ENCODE measurements at regions not wholly inside any gene's neighbourhood (a gene's known extent, or its start where the extent isn't known, plus 50 kb on each side); places are given as distances from the start of the nearest gene placed in this dataset.
"Not testable (repeated sequence)": the region's sequence is repeated elsewhere in the genome, so short reads cannot be mapped to it uniquely, and the experiment has no call there.

DNA sequence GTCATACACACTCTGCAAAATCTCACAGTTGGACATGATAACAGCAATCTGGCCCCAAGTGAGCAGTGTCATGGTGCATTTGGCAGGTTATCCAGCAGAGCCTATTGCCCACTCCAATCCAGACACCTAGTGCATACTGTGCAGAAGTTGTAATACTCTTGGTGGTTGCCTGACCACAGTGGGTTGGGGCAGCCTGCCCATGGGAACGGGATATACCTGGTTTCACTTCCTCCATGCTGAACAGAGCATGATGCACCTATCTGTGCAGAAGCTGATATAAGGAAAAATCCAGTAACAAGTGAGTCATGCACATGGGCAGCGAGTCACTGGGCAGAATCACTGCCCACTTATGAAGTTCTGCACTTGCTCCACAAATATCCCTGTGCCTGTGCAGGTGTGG is 105.3 kb upstream of the IGSF1 start:
- TF ChIP-seq, protein P1, sequence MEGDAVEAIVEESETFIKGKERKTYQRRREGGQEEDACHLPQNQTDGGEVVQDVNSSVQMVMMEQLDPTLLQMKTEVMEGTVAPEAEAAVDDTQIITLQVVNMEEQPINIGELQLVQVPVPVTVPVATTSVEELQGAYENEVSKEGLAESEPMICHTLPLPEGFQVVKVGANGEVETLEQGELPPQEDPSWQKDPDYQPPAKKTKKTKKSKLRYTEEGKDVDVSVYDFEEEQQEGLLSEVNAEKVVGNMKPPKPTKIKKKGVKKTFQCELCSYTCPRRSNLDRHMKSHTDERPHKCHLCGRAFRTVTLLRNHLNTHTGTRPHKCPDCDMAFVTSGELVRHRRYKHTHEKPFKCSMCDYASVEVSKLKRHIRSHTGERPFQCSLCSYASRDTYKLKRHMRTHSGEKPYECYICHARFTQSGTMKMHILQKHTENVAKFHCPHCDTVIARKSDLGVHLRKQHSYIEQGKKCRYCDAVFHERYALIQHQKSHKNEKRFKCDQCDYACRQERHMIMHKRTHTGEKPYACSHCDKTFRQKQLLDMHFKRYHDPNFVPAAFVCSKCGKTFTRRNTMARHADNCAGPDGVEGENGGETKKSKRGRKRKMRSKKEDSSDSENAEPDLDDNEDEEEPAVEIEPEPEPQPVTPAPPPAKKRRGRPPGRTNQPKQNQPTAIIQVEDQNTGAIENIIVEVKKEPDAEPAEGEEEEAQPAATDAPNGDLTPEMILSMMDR (IDR thresholded peaks at IDR 0.05; ENCODE audit: insufficient read depth, low read depth, low read length), result no peak
- DNase-seq (ENCODE audit: low read depth), result no peak
- no peak overlapping the region for H3K4me3 ChIP-seq (ENCODE audit: low read depth, low read length)

DNA sequence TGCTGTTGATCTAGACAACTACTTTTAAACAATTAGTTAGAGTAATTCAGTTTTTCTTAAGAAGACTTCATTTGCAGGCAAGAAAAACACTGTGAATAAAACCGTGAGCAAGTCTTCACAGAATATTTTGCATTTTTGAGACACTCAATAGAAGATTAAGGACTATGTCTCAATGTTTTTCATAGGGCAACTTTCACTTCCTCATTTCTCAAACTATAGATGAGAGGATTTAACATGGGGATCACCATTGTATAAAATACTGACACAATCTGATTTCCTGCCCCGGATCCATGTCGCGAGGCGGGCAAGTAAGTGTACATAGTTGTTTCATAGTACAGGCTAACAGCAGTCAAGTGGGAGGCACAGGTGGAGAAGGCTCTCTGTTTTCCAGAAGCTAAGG is 108.8 kb upstream of the IGSF1 start:
- no peak overlapping the region for H3K4me3 ChIP-seq (ENCODE audit: low read depth, low read length)
- TF ChIP-seq, protein P1 (IDR thresholded peaks at IDR 0.05; ENCODE audit: insufficient read depth, low read depth, low read length), result no peak
- DNase-seq (ENCODE audit: low read depth), result no peak

DNA sequence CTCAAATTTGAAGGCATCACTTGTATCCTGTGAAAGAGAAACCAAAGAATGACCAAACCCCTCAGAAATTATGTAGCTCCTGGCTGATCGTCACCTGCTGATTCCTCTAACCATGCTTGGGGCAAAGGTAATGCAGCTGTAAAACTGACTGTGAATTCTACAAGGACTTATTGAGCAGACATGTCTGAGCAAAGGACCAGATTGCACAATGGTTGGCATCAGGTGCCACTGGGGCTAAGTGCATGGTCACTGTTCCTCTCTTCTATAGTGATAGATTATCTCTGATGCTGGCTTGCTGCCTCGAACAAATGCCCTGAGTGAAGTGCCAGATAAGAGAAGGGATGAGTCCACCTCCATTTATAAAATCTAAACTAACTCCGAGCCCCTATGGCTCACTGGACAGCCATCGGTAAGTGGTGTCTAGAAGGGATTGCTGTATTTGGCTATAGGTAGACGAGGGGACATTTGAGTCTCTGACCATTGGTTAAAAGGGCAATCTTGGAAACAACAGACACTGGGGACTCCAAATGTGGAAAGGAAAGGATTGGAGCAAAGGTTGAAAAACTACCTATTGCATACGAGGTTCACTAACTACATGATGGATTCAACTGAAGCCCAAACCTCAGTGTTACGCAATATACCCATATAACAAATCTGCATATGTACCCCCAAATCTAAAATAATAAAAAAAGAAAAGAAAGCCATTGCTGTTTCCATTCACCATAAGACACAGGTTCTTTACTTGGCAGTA is 110.7 kb upstream of the IGSF1 start:
- no peak overlapping the region for H3K4me3 ChIP-seq (ENCODE audit: low read depth, low read length)
- DNase-seq (ENCODE audit: low read depth), result no peak
- TF ChIP-seq, protein P1 (IDR thresholded peaks at IDR 0.05; ENCODE audit: insufficient read depth, low read depth, low read length), result no peak

DNA sequence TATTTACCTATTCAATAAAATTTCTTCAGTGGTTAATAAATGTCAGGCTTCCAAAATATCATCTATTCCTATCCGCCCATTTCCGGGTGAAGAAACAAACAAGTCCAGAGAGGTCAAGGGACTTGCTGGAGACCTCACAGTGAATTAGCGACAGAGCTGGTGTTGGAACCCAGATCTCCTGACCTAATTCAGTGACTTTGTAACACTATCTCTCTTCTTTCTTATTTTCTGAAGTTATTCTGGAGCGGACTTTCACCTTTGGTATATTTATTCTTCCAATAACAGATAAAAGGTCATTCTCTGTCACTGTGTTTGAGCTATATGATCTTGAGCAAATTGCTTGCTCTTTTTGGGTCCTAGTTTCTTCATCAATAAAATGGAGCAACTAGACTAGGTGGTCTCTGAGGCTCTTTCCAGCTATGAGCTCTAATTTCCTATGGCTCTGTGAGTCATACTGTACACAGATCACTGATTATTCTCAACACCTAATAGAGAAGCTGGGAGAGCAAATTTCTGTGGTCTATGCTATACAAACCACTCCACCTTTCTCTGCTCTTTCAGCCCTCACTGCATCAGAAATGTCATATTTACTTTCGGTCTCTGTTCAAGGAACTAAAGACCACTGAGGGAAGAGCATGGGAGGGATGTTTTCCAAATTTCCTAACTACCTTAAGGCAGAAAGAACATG is 113.2 kb upstream of the IGSF1 start:
- no peak for DNase-seq (ENCODE audit: low read depth)
- TF ChIP-seq, protein P1 (IDR thresholded peaks at IDR 0.05; ENCODE audit: insufficient read depth, low read depth, low read length), result no peak
- no peak overlapping the region for H3K4me3 ChIP-seq (ENCODE audit: low read depth, low read length)

DNA sequence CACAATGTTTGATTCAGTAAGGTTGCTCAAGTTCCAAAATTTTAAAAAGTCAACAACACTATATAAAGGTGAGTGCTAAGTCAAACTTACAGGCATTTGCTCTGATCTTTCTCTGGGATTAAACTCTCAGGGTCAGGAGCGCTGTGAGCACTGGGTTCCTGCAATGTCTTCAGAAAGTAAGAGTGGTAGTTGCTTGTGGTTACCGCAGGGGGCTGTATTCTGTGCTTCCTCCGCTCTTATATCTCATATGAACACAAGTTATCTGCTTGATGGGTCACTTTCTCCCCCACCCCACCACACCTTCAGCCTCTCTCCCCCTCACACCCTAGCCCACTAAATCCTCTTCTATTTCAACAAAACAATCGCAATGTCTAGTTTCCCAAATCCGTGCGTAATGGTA is 116.4 kb upstream of the IGSF1 start:
- TF ChIP-seq, protein P1 (IDR thresholded peaks at IDR 0.05; ENCODE audit: insufficient read depth, low read depth, low read length), result peak; percentile 24
- no peak overlapping the region for H3K4me3 ChIP-seq (ENCODE audit: low read depth, low read length)

DNA sequence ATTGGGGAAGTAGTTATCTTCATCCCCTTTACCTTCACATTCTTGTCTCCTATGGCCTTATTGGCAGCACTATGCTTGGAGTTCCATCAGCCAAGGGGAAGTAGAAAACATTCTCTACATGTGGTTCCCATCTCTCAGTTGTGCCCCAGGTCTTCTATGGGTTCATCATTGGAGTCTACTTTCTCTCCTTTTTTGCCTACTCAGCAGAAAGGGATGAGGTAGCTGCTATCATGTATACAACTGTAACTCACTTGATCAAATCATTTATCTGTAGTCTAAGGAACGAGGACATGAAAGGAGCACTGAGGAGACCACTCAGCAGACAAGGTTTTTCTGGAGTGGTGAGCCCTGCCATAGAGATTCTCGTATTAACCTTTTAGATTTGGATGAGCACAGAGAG is 119.0 kb upstream of the OR13H1 start:
- H3K4me3 ChIP-seq (ENCODE audit: low read depth, low read length), result no peak overlapping the region
- DNase-seq (ENCODE audit: low read depth), result no peak
- TF ChIP-seq, protein P1 (IDR thresholded peaks at IDR 0.05; ENCODE audit: insufficient read depth, low read depth, low read length), result no peak

More for the DNA sequence above, 116.4 kb upstream of the IGSF1 start:
- DNase-seq (ENCODE audit: low read depth), result peak; percentile 0

DNA sequence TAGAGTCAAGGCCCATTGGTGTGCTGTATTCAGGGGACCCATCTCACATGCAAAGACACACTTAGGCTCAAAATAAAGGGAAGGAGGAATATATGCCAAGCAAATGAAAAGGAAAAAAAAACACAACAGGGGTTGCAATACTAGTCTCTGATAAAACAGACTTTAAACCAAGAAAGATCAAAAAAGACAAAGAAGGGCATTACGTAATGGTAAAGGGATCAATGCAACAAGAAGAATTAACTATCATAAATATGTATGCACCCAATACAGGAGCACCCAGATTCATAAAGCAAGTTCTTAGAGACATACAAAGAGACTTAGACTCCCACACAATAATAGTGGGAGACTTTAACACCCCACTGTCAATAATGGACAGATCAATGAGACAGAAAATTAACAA is 113.4 kb upstream of the OR13H1 start:
- not testable (repeated sequence) for H3K4me3 ChIP-seq (ENCODE audit: low read depth, low read length); DNase-seq (ENCODE audit: low read depth)
